ENCODE measurements at regions not wholly inside any gene's neighbourhood (a gene's known extent, or its start where the extent isn't known, plus 50 kb on each side); places are given as distances from the start of the nearest gene placed in this dataset.

DNA sequence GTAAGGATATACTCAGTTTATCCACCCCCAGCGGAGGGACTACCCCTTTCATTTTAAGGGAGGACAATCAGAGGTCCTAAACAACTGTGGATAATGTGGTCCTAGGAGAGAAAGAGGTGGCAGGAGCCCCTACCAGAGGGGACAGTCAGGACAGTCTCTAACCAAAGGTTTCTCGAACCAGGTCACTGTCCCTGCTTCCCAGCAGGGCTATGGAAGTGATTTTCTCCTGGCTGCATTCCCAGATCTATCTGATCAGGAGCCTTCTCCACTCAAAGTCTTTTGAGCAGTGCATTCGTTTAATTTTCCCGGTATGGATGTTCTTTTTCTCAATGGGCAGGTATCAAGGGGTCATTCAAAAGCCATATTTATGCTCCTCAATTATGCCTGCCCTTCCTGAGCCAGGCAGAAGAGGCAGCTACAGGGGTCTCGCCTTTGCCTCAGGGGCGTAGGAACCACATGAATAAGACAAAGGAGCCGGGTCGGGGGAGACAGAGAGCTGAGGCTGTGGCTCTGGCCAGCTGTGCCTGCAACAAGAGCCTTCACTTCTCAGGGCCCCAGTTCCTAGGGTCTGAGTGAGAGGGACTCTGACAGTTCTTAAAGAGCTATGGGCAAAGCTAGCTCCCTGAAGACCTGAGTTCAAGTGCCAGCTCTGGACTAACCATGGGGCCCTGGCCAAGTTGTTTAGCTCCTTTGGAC lies 62.5 kb upstream of the DMRTB1 start:
- Histone ChIP-seq H3K9ac (replicated peaks; ENCODE audit: extremely low read depth, insufficient read depth, low read length) (no peak overlapping the region), H2AFZ (ENCODE audit: low read depth, low read length) (no peak overlapping the region), H3K9me3 (replicated peaks; ENCODE audit: control insufficient read depth, insufficient read depth, low read length) (no peaks in the 10 kb centered on the region), H3K9me1 (replicated peaks; ENCODE audit: control insufficient read depth, extremely low read depth, insufficient read depth, low read length) (no peaks in the 10 kb centered on the region), H3K79me2 (ENCODE audit: control insufficient read depth, insufficient read depth, low read length) (no peaks in the 10 kb centered on the region), H3K4me3 (replicated peaks in 1 of 3; ENCODE audit: insufficient read depth in 1 of 3, low read depth in 1 of 3, low read length in 3 of 3) (no peak overlapping the region), H3K4me2 (ENCODE audit: insufficient read depth, low read length) (no peak overlapping the region), H3K36me3 (ENCODE audit: control insufficient read depth in 2 of 2, extremely low read depth in 1 of 2, insufficient read depth in 2 of 2, low read length in 2 of 2) (no peaks in the 10 kb centered on the region), H3K27me3 (ENCODE audit: control insufficient read depth in 2 of 2, insufficient read depth in 2 of 2, low read length in 2 of 2) (peaks cover 10% of the 10 kb centered on the region in 2 experiments), H4K20me1 (replicated peaks; ENCODE audit: control insufficient read depth, extremely low read depth, insufficient read depth, low read length) (no peaks in the 10 kb centered on the region), H3K27ac (ENCODE audit: insufficient read depth, low read depth, low read length) (no peak overlapping the region), H3K4me1 (ENCODE audit: control insufficient read depth, extremely low read depth, insufficient read depth, low read length) (no peaks in the 10 kb centered on the region)
- ChIA-PET CTCF (interaction anchor here (8.3 kb wide), 1 partner anchor 117 kb away, joined by 271 read pairs; no protein-coding TSS in a partner anchor), POLR2A (no interaction called here)
- TF ChIP-seq, protein P1, sequence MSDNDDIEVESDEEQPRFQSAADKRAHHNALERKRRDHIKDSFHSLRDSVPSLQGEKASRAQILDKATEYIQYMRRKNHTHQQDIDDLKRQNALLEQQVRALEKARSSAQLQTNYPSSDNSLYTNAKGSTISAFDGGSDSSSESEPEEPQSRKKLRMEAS (IDR thresholded peaks at IDR 0.05; ENCODE audit: insufficient read depth, insufficient read length) = no peak
- TF ChIP-seq FOS (IDR thresholded peaks at IDR 0.05; ENCODE audit: borderline replicate concordance, insufficient read depth, low read length) (no peak), GATA2 (IDR thresholded peaks at IDR 0.05; ENCODE audit: insufficient read depth, insufficient read length, low read depth, low read length) (no peak), POLR2AphosphoS5 (IDR thresholded peaks at IDR 0.05; ENCODE audit: insufficient read depth, low read depth, low read length) (no peak), MYC (IDR thresholded peaks at IDR 0.05; ENCODE audit: low read depth, low read length) (no peak), EZH2 (IDR thresholded peaks at IDR 0.05; ENCODE audit: borderline replicate concordance, low read depth, low read length, severe bottlenecking) (no peak), JUN (IDR thresholded peaks at IDR 0.05; ENCODE audit: borderline replicate concordance, insufficient read depth, insufficient read length, low read depth) (no peak), POLR2A (IDR thresholded peaks at IDR 0.05; ENCODE audit: low read depth, low read length) (no peak)
- TF ChIP-seq, protein P2, sequence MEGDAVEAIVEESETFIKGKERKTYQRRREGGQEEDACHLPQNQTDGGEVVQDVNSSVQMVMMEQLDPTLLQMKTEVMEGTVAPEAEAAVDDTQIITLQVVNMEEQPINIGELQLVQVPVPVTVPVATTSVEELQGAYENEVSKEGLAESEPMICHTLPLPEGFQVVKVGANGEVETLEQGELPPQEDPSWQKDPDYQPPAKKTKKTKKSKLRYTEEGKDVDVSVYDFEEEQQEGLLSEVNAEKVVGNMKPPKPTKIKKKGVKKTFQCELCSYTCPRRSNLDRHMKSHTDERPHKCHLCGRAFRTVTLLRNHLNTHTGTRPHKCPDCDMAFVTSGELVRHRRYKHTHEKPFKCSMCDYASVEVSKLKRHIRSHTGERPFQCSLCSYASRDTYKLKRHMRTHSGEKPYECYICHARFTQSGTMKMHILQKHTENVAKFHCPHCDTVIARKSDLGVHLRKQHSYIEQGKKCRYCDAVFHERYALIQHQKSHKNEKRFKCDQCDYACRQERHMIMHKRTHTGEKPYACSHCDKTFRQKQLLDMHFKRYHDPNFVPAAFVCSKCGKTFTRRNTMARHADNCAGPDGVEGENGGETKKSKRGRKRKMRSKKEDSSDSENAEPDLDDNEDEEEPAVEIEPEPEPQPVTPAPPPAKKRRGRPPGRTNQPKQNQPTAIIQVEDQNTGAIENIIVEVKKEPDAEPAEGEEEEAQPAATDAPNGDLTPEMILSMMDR (IDR thresholded peaks at IDR 0.05; ENCODE audit: extremely low read depth in 1 of 2, insufficient read depth in 1 of 2, low read depth in 1 of 2, low read length in 2 of 2) = no peak
- dilution Hi-C loops (cut with MboI; ENCODE audit: extremely low pct_ligation_motif_present, low sequenced_read_pairs) (no loop called here), intact Hi-C loops (cut with micrococcal nuclease) (no loop called here)
- no peak for DNase-seq (ENCODE audit: low read depth, low spot score)
- no TSS peak for BruUV-seq (replicated peaks)
- no peak for FAIRE-seq

Measured in endothelial cell of umbilical vein (primary cell).